ENCODE measurements at regions not wholly inside any gene's neighbourhood (a gene's known extent, or its start where the extent isn't known, plus 50 kb on each side); places are given as distances from the start of the nearest gene placed in this dataset.

DNA sequence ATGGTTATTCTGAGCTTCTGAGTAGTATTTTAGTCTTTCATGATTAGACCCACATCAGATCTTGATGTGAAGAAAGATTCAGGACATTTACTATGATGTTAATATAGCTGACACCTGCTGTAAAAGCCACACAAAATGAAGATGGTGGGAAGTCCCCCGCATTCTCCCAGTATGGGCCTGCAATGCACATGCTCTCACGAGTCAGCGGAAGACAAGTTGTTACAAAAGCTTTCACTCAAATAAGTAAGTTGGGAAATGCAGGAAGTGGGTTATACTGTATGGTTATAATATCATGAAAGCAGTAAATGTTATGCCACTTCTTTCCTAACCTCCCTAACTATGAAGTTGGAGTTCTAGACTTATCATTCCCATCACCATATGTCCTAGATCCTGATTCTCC, 171.9 kb downstream of the KLF5 start:
- TF ChIP-seq TOX (CRISPR knock-in tag; IDR thresholded peaks at IDR 0.05; ENCODE audit: borderline replicate concordance) (no peak), POU6F1 (CRISPR knock-in tag; IDR thresholded peaks at IDR 0.05; ENCODE audit: borderline replicate concordance, low read depth) (no peak), ZFP30 (CRISPR knock-in tag; IDR thresholded peaks at IDR 0.05) (no peak), PATZ1 (CRISPR knock-in tag; IDR thresholded peaks at IDR 0.05; ENCODE audit: borderline replicate concordance) (no peak), BACH2 (CRISPR knock-in tag; IDR thresholded peaks at IDR 0.05; ENCODE audit: borderline replicate concordance) (no peak), CSDC2 (CRISPR knock-in tag; IDR thresholded peaks at IDR 0.05) (no peak)
- TF ChIP-seq, protein P1, sequence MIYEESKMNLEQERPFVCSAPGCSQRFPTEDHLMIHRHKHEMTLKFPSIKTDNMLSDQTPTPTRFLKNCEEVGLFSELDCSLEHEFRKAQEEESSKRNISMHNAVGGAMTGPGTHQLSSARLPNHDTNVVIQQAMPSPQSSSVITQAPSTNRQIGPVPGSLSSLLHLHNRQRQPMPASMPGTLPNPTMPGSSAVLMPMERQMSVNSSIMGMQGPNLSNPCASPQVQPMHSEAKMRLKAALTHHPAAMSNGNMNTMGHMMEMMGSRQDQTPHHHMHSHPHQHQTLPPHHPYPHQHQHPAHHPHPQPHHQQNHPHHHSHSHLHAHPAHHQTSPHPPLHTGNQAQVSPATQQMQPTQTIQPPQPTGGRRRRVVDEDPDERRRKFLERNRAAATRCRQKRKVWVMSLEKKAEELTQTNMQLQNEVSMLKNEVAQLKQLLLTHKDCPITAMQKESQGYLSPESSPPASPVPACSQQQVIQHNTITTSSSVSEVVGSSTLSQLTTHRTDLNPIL (CRISPR knock-in tag; IDR thresholded peaks at IDR 0.05; ENCODE audit: low read depth) = no peak
